Smooth muscle cell (in vitro differentiated cells): ENCODE measurements at regions not wholly inside any gene's neighbourhood (a gene's known extent, or its start where the extent isn't known, plus 50 kb on each side); places are given as distances from the start of the nearest gene placed in this dataset.

Experiments used
- DNase-seq: peaks from one replicate; lab custom pipeline; 2025; ENCODE audit not compliant: unreplicated experiment; lab: John Stamatoyannopoulos, UW
- H2AFZ ChIP-seq: fragments of 200-600 bp; sonication (generic); 2 replicates; pipeline ENCODE4 v1.6.0; 2016; ENCODE audit warnings: antibody characterized with exemption, low read depth, mild to moderate bottlenecking
- H3F3A ChIP-seq: fragments of 200-600 bp; sonication (generic); 2 replicates; pipeline ENCODE4 v1.6.0; 2017; ENCODE audit warnings: antibody characterized with exemption, low read depth
- H3K27ac ChIP-seq: fragments of 200-600 bp; sonication (generic); 2 replicates; pipeline ENCODE4 v1.5.1; 2016; ENCODE audit warnings: low read depth, mild to moderate bottlenecking
- H3K27me3 ChIP-seq: fragments of 200-600 bp; sonication (generic); 2 replicates; pipeline ENCODE4 v1.6.1; 2016; ENCODE audit warnings: low read depth, mild to moderate bottlenecking
- H3K36me3 ChIP-seq: fragments of 200-600 bp; sonication (generic); 2 replicates; pipeline ENCODE4 v1.5.1; 2016; ENCODE audit warnings: low read depth
- H3K4me1 ChIP-seq: fragments of 200-600 bp; sonication (generic); 2 replicates; pipeline ENCODE4 v1.5.1; 2016; ENCODE audit warnings: low read depth
- H3K4me2 ChIP-seq: fragments of 200-600 bp; sonication (generic); 2 replicates; pipeline ENCODE4 v1.6.0; 2016; ENCODE audit warnings: mild to moderate bottlenecking
- H3K4me3 ChIP-seq: fragments of 200-600 bp; sonication (generic); 2 replicates; pipeline ENCODE4 v1.5.1; 2016; ENCODE audit warnings: mild to moderate bottlenecking
- H3K79me2 ChIP-seq: fragments of 200-600 bp; sonication (generic); 2 replicates; pipeline ENCODE4 v1.6.0; 2016; ENCODE audit warnings: low read depth, mild to moderate bottlenecking
- H3K9ac ChIP-seq: fragments of 200-600 bp; sonication (generic); 2 replicates; pipeline ENCODE4 v1.6.0; 2016; ENCODE audit warnings: low read depth
- H3K9me3 ChIP-seq: fragments of 200-600 bp; sonication (generic); replicated peaks from 2 replicates; pipeline ENCODE4 v1.5.1; 2016; ENCODE audit warnings: low read depth
- H4K20me1 ChIP-seq: fragments of 200-600 bp; sonication (generic); 2 replicates; pipeline ENCODE4 v1.6.0; 2016; ENCODE audit warnings: low read depth
- CTCF ChIP-seq: fragments of 200-600 bp; sonication (generic); IDR thresholded peaks from 2 replicates; pipeline ENCODE4 v1.5.1; 2017; ENCODE audit warnings: borderline replicate concordance, mild to moderate bottlenecking, antibody characterized with exemption; ENCODE audit not compliant: insufficient read depth, poor library complexity, severe bottlenecking
- WGBS: methylation state at CpG from one replicate; pipeline ENCODE4 v1.1.7; 2016; ENCODE audit warnings: low lambda C conversion rate; 5-methylcytosine and 5-hydroxymethylcytosine counted together

DNA sequence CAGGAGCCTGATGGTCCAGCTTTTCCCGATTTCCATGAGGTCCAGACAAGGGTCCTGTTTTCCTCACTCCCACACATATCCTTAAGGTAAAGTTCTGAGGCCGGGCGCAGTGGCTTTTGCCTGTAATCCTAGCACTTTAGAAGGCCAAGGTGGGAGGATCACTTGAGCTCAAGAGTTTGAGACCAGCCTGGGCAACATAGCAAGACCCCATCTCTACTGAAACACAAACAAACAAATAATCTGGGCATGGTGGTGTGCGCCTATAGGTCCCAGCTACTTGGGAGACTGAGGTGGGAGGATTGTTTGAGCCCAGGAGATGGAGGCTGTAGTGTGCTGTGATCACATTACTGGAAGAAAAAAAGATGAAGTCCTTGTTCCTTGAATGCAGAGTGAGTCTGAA is 53.2 kb upstream of the IYD start:
- no peak for TF ChIP-seq CTCF
- Histone ChIP-seq H3K27me3 (no peaks in the 10 kb centered on the region), H3K4me3 (no peak overlapping the region), H3K9ac (no peak overlapping the region), H3K9me3 (no peaks in the 10 kb centered on the region), H3K79me2 (no peaks in the 10 kb centered on the region), H3K36me3 (no peaks in the 10 kb centered on the region), H3K27ac (no peak overlapping the region), H3F3A (no peaks in the 10 kb centered on the region), H3K4me1 (no peaks in the 10 kb centered on the region), H4K20me1 (no peaks in the 10 kb centered on the region), H2AFZ (no peak overlapping the region), H3K4me2 (no peak overlapping the region)
- WGBS: 94% methylated on average over 4 of the region's 4 CpGs
- no peak for DNase-seq

GRCh38 chr6:150316936-150317335 is 51.9 kb upstream of the IYD start:
- Histone ChIP-seq H3K79me2 (no peaks in the 10 kb centered on the region), H2AFZ (no peak overlapping the region), H3K4me3 (no peak overlapping the region), H3K27me3 (no peaks in the 10 kb centered on the region), H3K36me3 (no peaks in the 10 kb centered on the region), H3K4me1 (no peaks in the 10 kb centered on the region), H4K20me1 (no peaks in the 10 kb centered on the region), H3K4me2 (no peak overlapping the region), H3K27ac (no peak overlapping the region), H3F3A (no peaks in the 10 kb centered on the region), H3K9ac (no peak overlapping the region), H3K9me3 (no peaks in the 10 kb centered on the region)
- WGBS: 86% methylated on average over 5 of the region's 5 CpGs
- DNase-seq: no peak
- no peak for TF ChIP-seq CTCF
